Jurkat, Clone E6-1 (cell line): ENCODE measurements at regions not wholly inside any gene's neighbourhood (a gene's known extent, or its start where the extent isn't known, plus 50 kb on each side); places are given as distances from the start of the nearest gene placed in this dataset.
"Not testable (repeated sequence)": the region's sequence is repeated elsewhere in the genome, so short reads cannot be mapped to it uniquely, and the experiment has no call there.

Experiments used
- DNase-seq: peaks from one replicate; pipeline ENCODE4 v3.0.0-alpha.2; 2011; ENCODE audit warnings: low read depth, low spot score
- H3K4me3 ChIP-seq: 2 replicates; pipeline ENCODE4 v1.5.1; 2011; ENCODE audit warnings: mild to moderate bottlenecking, low read length, control low read depth, moderate library complexity

GRCh38 chr17:83155128-83156121 is 76.0 kb downstream of the METRNL start:
- no peak overlapping the region for H3K4me3 ChIP-seq
- DNase-seq, result no peak

- no peak for DNase-seq
- no peak overlapping the region for H3K4me3 ChIP-seq
Observed at GRCh38 chr17:83156408-83156807, 77.0 kb downstream of the METRNL start.

GRCh38 chr17:83159204-83160049 is 80.0 kb downstream of the METRNL start:
- DNase-seq, result no peak
- H3K4me3 ChIP-seq, result no peak overlapping the region

GRCh38 chr17:83160443-83161297 is 81.3 kb downstream of the METRNL start:
- H3K4me3 ChIP-seq, result no peak overlapping the region
- no peak for DNase-seq

GRCh38 chr17:83161298-83162034 is 82.1 kb downstream of the METRNL start:
- no peak overlapping the region for H3K4me3 ChIP-seq
- no peak for DNase-seq

- no peak for DNase-seq
- H3K4me3 ChIP-seq, result no peak overlapping the region
Observed at GRCh38 chr17:83162035-83162745, 82.8 kb downstream of the METRNL start.

- no peak overlapping the region for H3K4me3 ChIP-seq
Observed at GRCh38 chr17:83164490-83164889, 85.1 kb downstream of the METRNL start.

GRCh38 chr17:83170571-83171260 is 91.3 kb downstream of the METRNL start:
- no peak for DNase-seq

More at GRCh38 chr17:83164490-83164889, 85.1 kb downstream of the METRNL start:
- no peak for DNase-seq

GRCh38 chr17:83171661-83172060 is 92.3 kb downstream of the METRNL start:
- no peak overlapping the region for H3K4me3 ChIP-seq
- DNase-seq, result no peak

More at GRCh38 chr17:83170571-83171260, 91.3 kb downstream of the METRNL start:
- H3K4me3 ChIP-seq, result no peak overlapping the region

- not testable (repeated sequence) for DNase-seq, H3K4me3 ChIP-seq
Observed at GRCh38 chr17:83172099-83172498, 92.7 kb downstream of the METRNL start.

- not testable (repeated sequence) for DNase-seq
Observed at GRCh38 chr17:83172646-83173045, 93.2 kb downstream of the METRNL start.

GRCh38 chr17:83173180-83173913 is 93.9 kb downstream of the METRNL start:
- DNase-seq, H3K4me3 ChIP-seq: not testable (repeated sequence)

More at GRCh38 chr17:83172646-83173045, 93.2 kb downstream of the METRNL start:
- H3K4me3 ChIP-seq, result not testable (repeated sequence)

GRCh38 chr17:83173914-83174361 is 94.5 kb downstream of the METRNL start:
- DNase-seq, result no peak
- H3K4me3 ChIP-seq, result no peak overlapping the region

- H3K4me3 ChIP-seq, result no peak overlapping the region
- DNase-seq, result no peak
Observed at GRCh38 chr17:83174362-83175118, 95.1 kb downstream of the METRNL start.

- DNase-seq, result no peak
Observed at GRCh38 chr17:83175119-83175821, 95.9 kb downstream of the METRNL start.

More at GRCh38 chr17:83175119-83175821, 95.9 kb downstream of the METRNL start:
- H3K4me3 ChIP-seq, result no peak overlapping the region
